ENCODE measurements at regions not wholly inside any gene's neighbourhood (a gene's known extent, or its start where the extent isn't known, plus 50 kb on each side); places are given as distances from the start of the nearest gene placed in this dataset.

DNA sequence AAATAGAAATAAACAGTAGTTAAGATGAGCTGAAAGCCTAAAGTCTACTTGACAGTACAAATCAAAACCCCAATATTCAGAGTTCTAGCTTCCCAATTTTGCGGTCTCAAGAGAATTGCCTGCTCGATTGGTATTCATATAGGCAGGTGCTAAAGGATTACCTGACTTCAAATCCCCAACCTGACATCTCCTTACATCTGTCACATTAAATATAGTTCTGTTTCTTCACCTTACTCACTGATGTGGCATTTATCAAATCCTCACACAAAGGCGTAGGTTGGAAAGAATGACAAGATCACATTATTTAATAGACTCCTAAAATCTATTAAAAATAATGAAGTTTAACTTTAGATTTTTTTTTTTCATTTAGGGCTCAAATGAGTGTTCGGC lies 72.8 kb upstream of the ANKH start:
- TF ChIP-seq EP300 (IDR thresholded peaks at IDR 0.05; ENCODE audit: borderline replicate concordance): no peak
- no peak for TF ChIP-seq YY1 (IDR thresholded peaks at IDR 0.05; ENCODE audit: low read depth)
- no peak for TF ChIP-seq EGR1 (IDR thresholded peaks at IDR 0.05)
- TF ChIP-seq RAD21 (IDR thresholded peaks at IDR 0.05; ENCODE audit: low read depth): no peak
- TF ChIP-seq CREB1 (IDR thresholded peaks at IDR 0.05; ENCODE audit: low read depth): no peak
- TF ChIP-seq, protein P1, sequence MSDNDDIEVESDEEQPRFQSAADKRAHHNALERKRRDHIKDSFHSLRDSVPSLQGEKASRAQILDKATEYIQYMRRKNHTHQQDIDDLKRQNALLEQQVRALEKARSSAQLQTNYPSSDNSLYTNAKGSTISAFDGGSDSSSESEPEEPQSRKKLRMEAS (IDR thresholded peaks at IDR 0.05): no peak
- no peak for TF ChIP-seq CEBPB (IDR thresholded peaks at IDR 0.05)
- TF ChIP-seq, protein P2, sequence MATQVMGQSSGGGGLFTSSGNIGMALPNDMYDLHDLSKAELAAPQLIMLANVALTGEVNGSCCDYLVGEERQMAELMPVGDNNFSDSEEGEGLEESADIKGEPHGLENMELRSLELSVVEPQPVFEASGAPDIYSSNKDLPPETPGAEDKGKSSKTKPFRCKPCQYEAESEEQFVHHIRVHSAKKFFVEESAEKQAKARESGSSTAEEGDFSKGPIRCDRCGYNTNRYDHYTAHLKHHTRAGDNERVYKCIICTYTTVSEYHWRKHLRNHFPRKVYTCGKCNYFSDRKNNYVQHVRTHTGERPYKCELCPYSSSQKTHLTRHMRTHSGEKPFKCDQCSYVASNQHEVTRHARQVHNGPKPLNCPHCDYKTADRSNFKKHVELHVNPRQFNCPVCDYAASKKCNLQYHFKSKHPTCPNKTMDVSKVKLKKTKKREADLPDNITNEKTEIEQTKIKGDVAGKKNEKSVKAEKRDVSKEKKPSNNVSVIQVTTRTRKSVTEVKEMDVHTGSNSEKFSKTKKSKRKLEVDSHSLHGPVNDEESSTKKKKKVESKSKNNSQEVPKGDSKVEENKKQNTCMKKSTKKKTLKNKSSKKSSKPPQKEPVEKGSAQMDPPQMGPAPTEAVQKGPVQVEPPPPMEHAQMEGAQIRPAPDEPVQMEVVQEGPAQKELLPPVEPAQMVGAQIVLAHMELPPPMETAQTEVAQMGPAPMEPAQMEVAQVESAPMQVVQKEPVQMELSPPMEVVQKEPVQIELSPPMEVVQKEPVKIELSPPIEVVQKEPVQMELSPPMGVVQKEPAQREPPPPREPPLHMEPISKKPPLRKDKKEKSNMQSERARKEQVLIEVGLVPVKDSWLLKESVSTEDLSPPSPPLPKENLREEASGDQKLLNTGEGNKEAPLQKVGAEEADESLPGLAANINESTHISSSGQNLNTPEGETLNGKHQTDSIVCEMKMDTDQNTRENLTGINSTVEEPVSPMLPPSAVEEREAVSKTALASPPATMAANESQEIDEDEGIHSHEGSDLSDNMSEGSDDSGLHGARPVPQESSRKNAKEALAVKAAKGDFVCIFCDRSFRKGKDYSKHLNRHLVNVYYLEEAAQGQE (IDR thresholded peaks at IDR 0.05; ENCODE audit: low read depth): no peak
- no peak for TF ChIP-seq FOXM1 (IDR thresholded peaks at IDR 0.05; ENCODE audit: borderline replicate concordance, low read depth)

All from Ishikawa (cell line).